ENCODE measurements at regions not wholly inside any gene's neighbourhood (a gene's known extent, or its start where the extent isn't known, plus 50 kb on each side); places are given as distances from the start of the nearest gene placed in this dataset.

- no peak overlapping the region; the same call in 1 of the 2 replicates for H3K27ac ChIP-seq
- no peak for DNase-seq
- H3K4me3 ChIP-seq: no peak overlapping the region
- no peaks in the 10 kb centered on the region for H3K9me3 ChIP-seq (replicated peaks)
- peaks cover 12% of the 10 kb centered on the region for H3K4me1 ChIP-seq
- no peaks in the 10 kb centered on the region for H3K36me3 ChIP-seq
- no peaks in the 10 kb centered on the region for H3K27me3 ChIP-seq
Observed at GRCh38 chr6:147127587-147127986, 76.6 kb upstream of the STXBP5 start.

GRCh38 chr6:147128056-147128455 is 76.2 kb upstream of the STXBP5 start:
- DNase-seq: no peak
- no peaks in the 10 kb centered on the region for H3K9me3 ChIP-seq (replicated peaks)

GRCh38 chr6:147131532-147132128 is 72.6 kb upstream of the STXBP5 start:
- Histone ChIP-seq H3K27ac (no peak overlapping the region), H3K27me3 (no peaks in the 10 kb centered on the region), H3K4me3 (no peak overlapping the region), H3K4me1 (peaks cover 15% of the 10 kb centered on the region), H3K9me3 (replicated peaks) (no peaks in the 10 kb centered on the region), H3K36me3 (no peaks in the 10 kb centered on the region)
- no peak for DNase-seq

More at GRCh38 chr6:147128056-147128455, 76.2 kb upstream of the STXBP5 start:
- H3K27ac ChIP-seq: no peak overlapping the region
- no peaks in the 10 kb centered on the region for H3K36me3 ChIP-seq
- H3K4me3 ChIP-seq: no peak overlapping the region
- H3K4me1 ChIP-seq: peaks cover 15% of the 10 kb centered on the region
- H3K27me3 ChIP-seq: no peaks in the 10 kb centered on the region

- H3K36me3 ChIP-seq: no peaks in the 10 kb centered on the region
- no peak overlapping the region for H3K4me3 ChIP-seq
- no peak overlapping the region for H3K27ac ChIP-seq
- H3K9me3 ChIP-seq (replicated peaks): no peaks in the 10 kb centered on the region
- peaks cover 7% of the 10 kb centered on the region; the same call in 1 of the 2 replicates for H3K4me1 ChIP-seq
- DNase-seq: peak in 1 of 2 experiments; percentile 6
- no peaks in the 10 kb centered on the region for H3K27me3 ChIP-seq
Observed at GRCh38 chr6:147132889-147133288, 71.3 kb upstream of the STXBP5 start.

GRCh38 chr6:147133669-147134068 is 70.5 kb upstream of the STXBP5 start:
- peaks cover 7% of the 10 kb centered on the region; the same call in 1 of the 2 replicates for H3K4me1 ChIP-seq
- H3K27me3 ChIP-seq: no peaks in the 10 kb centered on the region
- no peaks in the 10 kb centered on the region for H3K36me3 ChIP-seq
- no peak for DNase-seq
- H3K27ac ChIP-seq: no peak overlapping the region
- H3K4me3 ChIP-seq: no peak overlapping the region
- no peaks in the 10 kb centered on the region for H3K9me3 ChIP-seq (replicated peaks)

GRCh38 chr6:147135211-147135681 is 69.0 kb upstream of the STXBP5 start:
- H3K4me1 ChIP-seq: peaks cover 7% of the 10 kb centered on the region; the same call in 1 of the 2 replicates
- no peak overlapping the region for H3K4me3 ChIP-seq
- no peaks in the 10 kb centered on the region for H3K36me3 ChIP-seq
- H3K27ac ChIP-seq: no peak overlapping the region
- peak in 1 of 2 experiments; percentile 33 for DNase-seq
- no peaks in the 10 kb centered on the region for H3K9me3 ChIP-seq (replicated peaks)
- H3K27me3 ChIP-seq: no peaks in the 10 kb centered on the region

GRCh38 chr6:147136057-147136456 is 68.2 kb upstream of the STXBP5 start:
- H3K36me3 ChIP-seq: no peaks in the 10 kb centered on the region

GRCh38 chr6:147137986-147138385 is 66.2 kb upstream of the STXBP5 start:
- H3K9me3 ChIP-seq (replicated peaks): no peaks in the 10 kb centered on the region
- H3K36me3 ChIP-seq: no peaks in the 10 kb centered on the region
- H3K4me3 ChIP-seq: no peak overlapping the region
- peaks cover 22% of the 10 kb centered on the region for H3K4me1 ChIP-seq
- no peak for DNase-seq
- no peak overlapping the region for H3K27ac ChIP-seq
- H3K27me3 ChIP-seq: no peaks in the 10 kb centered on the region

More at GRCh38 chr6:147136057-147136456, 68.2 kb upstream of the STXBP5 start:
- Histone ChIP-seq H3K4me3 (no peak overlapping the region), H3K9me3 (replicated peaks) (no peaks in the 10 kb centered on the region), H3K27me3 (no peaks in the 10 kb centered on the region), H3K27ac (no peak overlapping the region), H3K4me1 (peaks cover 7% of the 10 kb centered on the region; the same call in 1 of the 2 replicates)
- DNase-seq: no peak

- no peaks in the 10 kb centered on the region for H3K27me3 ChIP-seq
- no peaks in the 10 kb centered on the region for H3K9me3 ChIP-seq (replicated peaks)
- H3K36me3 ChIP-seq: no peaks in the 10 kb centered on the region
- peaks cover 21% of the 10 kb centered on the region for H3K4me1 ChIP-seq
- no peak overlapping the region for H3K27ac ChIP-seq
- no peak for DNase-seq
- H3K4me3 ChIP-seq: no peak overlapping the region
Observed at GRCh38 chr6:147138835-147139234, 65.4 kb upstream of the STXBP5 start.

- Histone ChIP-seq H3K27me3 (no peaks in the 10 kb centered on the region), H3K4me3 (no peak overlapping the region), H3K36me3 (no peaks in the 10 kb centered on the region), H3K4me1 (peaks cover 21% of the 10 kb centered on the region), H3K27ac (no peak overlapping the region), H3K9me3 (replicated peaks) (0 out of 2 replicates have a peak, but pooled peaks cover 2% of the 10 kb centered on the region)
- DNase-seq: peak in 1 of 2 experiments; percentile 31
Observed at GRCh38 chr6:147141711-147142308, 62.4 kb upstream of the STXBP5 start.

- no peaks in the 10 kb centered on the region for H3K27me3 ChIP-seq
- no peak overlapping the region for H3K27ac ChIP-seq
- peaks cover 21% of the 10 kb centered on the region for H3K4me1 ChIP-seq
- 0 out of 2 replicates have a peak, but pooled peaks cover 2% of the 10 kb centered on the region for H3K9me3 ChIP-seq (replicated peaks)
- H3K4me3 ChIP-seq: no peak overlapping the region
- H3K36me3 ChIP-seq: no peaks in the 10 kb centered on the region
- peak; percentile 48 to 75 for DNase-seq
Observed at GRCh38 chr6:147142684-147143245, 61.5 kb upstream of the STXBP5 start.

GRCh38 chr6:147149092-147149491 is 55.1 kb upstream of the STXBP5 start:
- no peak for DNase-seq
- H3K4me3 ChIP-seq: no peak overlapping the region
- no peak overlapping the region for H3K27ac ChIP-seq
- 0 out of 2 replicates have a peak, but pooled peaks cover 2% of the 10 kb centered on the region for H3K9me3 ChIP-seq (replicated peaks)
- H3K27me3 ChIP-seq: no peaks in the 10 kb centered on the region
- H3K4me1 ChIP-seq: no peaks in the 10 kb centered on the region
- no peaks in the 10 kb centered on the region for H3K36me3 ChIP-seq

GRCh38 chr6:147149826-147150225 is 54.4 kb upstream of the STXBP5 start:
- Histone ChIP-seq H3K9me3 (replicated peaks) (0 out of 2 replicates have a peak, but pooled peaks cover 2% of the 10 kb centered on the region), H3K36me3 (no peaks in the 10 kb centered on the region), H3K4me3 (no peak overlapping the region), H3K27me3 (no peaks in the 10 kb centered on the region), H3K4me1 (no peaks in the 10 kb centered on the region), H3K27ac (no peak overlapping the region)
- no peak for DNase-seq

GRCh38 chr6:147150293-147150692 is 53.9 kb upstream of the STXBP5 start:
- Histone ChIP-seq H3K9me3 (replicated peaks) (0 out of 2 replicates have a peak, but pooled peaks cover 2% of the 10 kb centered on the region), H3K4me1 (no peaks in the 10 kb centered on the region), H3K27ac (no peak overlapping the region), H3K4me3 (no peak overlapping the region), H3K36me3 (no peaks in the 10 kb centered on the region), H3K27me3 (no peaks in the 10 kb centered on the region)
- DNase-seq: no peak

Data from SJCRH30 (cell line).